ENCODE measurements at regions not wholly inside any gene's neighbourhood (a gene's known extent, or its start where the extent isn't known, plus 50 kb on each side); places are given as distances from the start of the nearest gene placed in this dataset.

GRCh38 chr3:193049935-193050334 lies 132.3 kb upstream of the MB21D2 start:
- TF ChIP-seq USF1 (IDR thresholded peaks at IDR 0.05) (no peak), NFIC (IDR thresholded peaks at IDR 0.05) (no peak), EP300 (IDR thresholded peaks at IDR 0.05; ENCODE audit: borderline replicate concordance) (no peak), EGR1 (IDR thresholded peaks at IDR 0.05) (no peak), CEBPB (IDR thresholded peaks at IDR 0.05) (no peak), CREB1 (IDR thresholded peaks at IDR 0.05; ENCODE audit: low read depth) (no peak), FOXM1 (IDR thresholded peaks at IDR 0.05; ENCODE audit: borderline replicate concordance, low read depth) (no peak), TAF1 (IDR thresholded peaks at IDR 0.05; ENCODE audit: low read depth) (no peak), TEAD4 (IDR thresholded peaks at IDR 0.05) (no peak), ZBTB7A (IDR thresholded peaks at IDR 0.05; ENCODE audit: low read depth) (no peak), RAD21 (IDR thresholded peaks at IDR 0.05; ENCODE audit: low read depth) (no peak), REST (IDR thresholded peaks at IDR 0.05; ENCODE audit: low read depth) (no peak), TCF12 (IDR thresholded peaks at IDR 0.05; ENCODE audit: low read depth) (no peak), YY1 (IDR thresholded peaks at IDR 0.05; ENCODE audit: low read depth) (no peak), MAX (IDR thresholded peaks at IDR 0.05) (no peak)

- TF ChIP-seq CREB1 (IDR thresholded peaks at IDR 0.05; ENCODE audit: low read depth) (no peak), FOXM1 (IDR thresholded peaks at IDR 0.05; ENCODE audit: borderline replicate concordance, low read depth) (no peak), USF1 (IDR thresholded peaks at IDR 0.05) (no peak), EGR1 (IDR thresholded peaks at IDR 0.05) (no peak), TAF1 (IDR thresholded peaks at IDR 0.05; ENCODE audit: low read depth) (no peak), TEAD4 (IDR thresholded peaks at IDR 0.05) (no peak), MAX (IDR thresholded peaks at IDR 0.05) (no peak)
Observed at GRCh38 chr3:193051314-193051713, 133.7 kb upstream of the MB21D2 start.

DNA sequence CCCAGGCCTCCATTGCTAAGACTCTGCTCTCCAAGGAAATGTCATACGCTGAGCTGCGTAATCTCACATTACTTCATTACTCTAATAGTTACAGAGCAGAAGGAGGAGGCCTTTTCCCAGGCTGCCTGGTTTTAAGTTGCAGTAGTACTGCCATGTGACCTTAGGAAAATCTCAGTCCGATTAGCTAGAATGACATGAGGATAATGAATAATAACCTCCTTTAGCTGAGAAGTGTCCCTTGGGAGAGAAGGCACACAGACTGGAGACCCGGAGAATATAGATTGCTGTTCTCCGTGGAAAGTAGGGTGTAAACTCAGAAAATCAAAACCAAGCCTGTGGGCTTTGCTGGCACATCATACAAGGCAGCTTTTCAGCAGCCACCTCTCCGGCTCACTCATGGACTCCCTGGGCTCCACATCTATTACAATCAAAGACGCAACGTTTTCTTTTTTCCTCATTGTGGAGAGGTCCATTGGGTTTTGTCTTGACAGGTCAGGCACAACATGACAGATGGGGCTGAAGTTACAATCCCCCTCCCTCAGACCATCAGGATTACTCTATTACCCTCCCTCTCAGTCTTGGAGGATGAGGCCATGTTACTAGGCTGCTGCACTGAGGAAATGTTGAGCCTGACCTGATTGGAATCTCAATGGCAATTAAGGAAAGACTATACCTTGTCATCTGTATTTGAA lies 134.8 kb upstream of the MB21D2 start:
- TF ChIP-seq YY1 (IDR thresholded peaks at IDR 0.05; ENCODE audit: low read depth) (no peak), EGR1 (IDR thresholded peaks at IDR 0.05) (no peak), EP300 (IDR thresholded peaks at IDR 0.05; ENCODE audit: borderline replicate concordance) (no peak), ZBTB7A (IDR thresholded peaks at IDR 0.05; ENCODE audit: low read depth) (no peak), MAX (IDR thresholded peaks at IDR 0.05) (no peak), RAD21 (IDR thresholded peaks at IDR 0.05; ENCODE audit: low read depth) (no peak), CREB1 (IDR thresholded peaks at IDR 0.05; ENCODE audit: low read depth) (no peak)

DNA sequence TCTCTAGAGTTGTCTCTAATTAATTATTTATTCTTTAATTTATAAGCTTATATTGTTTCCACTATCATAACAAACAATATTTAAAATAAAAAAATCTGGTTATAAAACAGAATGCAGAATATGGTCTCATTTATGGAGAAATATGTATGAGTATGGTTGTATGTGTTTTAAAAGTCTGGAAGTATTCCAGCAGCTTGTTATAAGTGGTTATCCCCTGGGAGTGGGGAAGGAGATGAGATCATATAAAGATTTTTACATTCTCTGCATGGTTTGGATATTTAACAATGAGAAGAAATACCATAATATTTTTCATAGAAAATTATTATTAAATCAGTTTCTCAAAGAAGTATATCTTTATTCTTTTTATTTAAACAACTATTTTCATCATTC lies 135.4 kb upstream of the MB21D2 start:
- no peak for TF ChIP-seq USF1 (IDR thresholded peaks at IDR 0.05)
- TF ChIP-seq TEAD4 (IDR thresholded peaks at IDR 0.05) = no peak
- TF ChIP-seq TAF1 (IDR thresholded peaks at IDR 0.05; ENCODE audit: low read depth) = no peak
- no peak for TF ChIP-seq RAD21 (IDR thresholded peaks at IDR 0.05; ENCODE audit: low read depth)
- no peak for TF ChIP-seq CREB1 (IDR thresholded peaks at IDR 0.05; ENCODE audit: low read depth)
- no peak for TF ChIP-seq EGR1 (IDR thresholded peaks at IDR 0.05)
- no peak for TF ChIP-seq MAX (IDR thresholded peaks at IDR 0.05)
- TF ChIP-seq ZBTB7A (IDR thresholded peaks at IDR 0.05; ENCODE audit: low read depth) = no peak
- no peak for TF ChIP-seq NFIC (IDR thresholded peaks at IDR 0.05)
- TF ChIP-seq FOXM1 (IDR thresholded peaks at IDR 0.05; ENCODE audit: borderline replicate concordance, low read depth) = no peak
- TF ChIP-seq CEBPB (IDR thresholded peaks at IDR 0.05) = no peak
- no peak for TF ChIP-seq TCF12 (IDR thresholded peaks at IDR 0.05; ENCODE audit: low read depth)
- no peak for TF ChIP-seq REST (IDR thresholded peaks at IDR 0.05; ENCODE audit: low read depth)
- TF ChIP-seq YY1 (IDR thresholded peaks at IDR 0.05; ENCODE audit: low read depth) = no peak
- no peak for TF ChIP-seq EP300 (IDR thresholded peaks at IDR 0.05; ENCODE audit: borderline replicate concordance)

DNA sequence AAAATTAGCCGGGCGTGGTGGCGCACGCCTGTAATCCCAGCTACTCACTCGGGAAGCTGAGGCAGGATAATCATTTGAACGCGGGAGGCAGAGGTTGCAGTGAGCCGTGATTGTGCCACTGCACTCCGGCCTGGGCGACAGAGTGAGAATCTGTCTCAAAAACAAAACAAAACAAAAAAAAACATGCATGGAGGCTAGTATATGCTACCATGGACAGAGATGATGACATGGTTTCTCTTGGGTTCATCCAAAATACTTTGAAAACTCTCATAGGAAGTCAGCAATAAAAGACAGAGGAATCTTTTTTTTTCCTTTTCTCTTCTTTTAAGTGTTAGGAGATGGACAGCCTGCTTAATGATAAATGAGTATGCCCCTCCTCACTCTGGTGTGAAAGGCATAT lies 137.7 kb upstream of the MB21D2 start:
- TF ChIP-seq CREB1 (IDR thresholded peaks at IDR 0.05; ENCODE audit: low read depth) (no peak), REST (IDR thresholded peaks at IDR 0.05; ENCODE audit: low read depth) (peak; percentile 55; the same call in 1 of the 2 replicates), TAF1 (IDR thresholded peaks at IDR 0.05; ENCODE audit: low read depth) (no peak), EGR1 (IDR thresholded peaks at IDR 0.05) (no peak)
